ENCODE measurements at regions not wholly inside any gene's neighbourhood (a gene's known extent, or its start where the extent isn't known, plus 50 kb on each side); places are given as distances from the start of the nearest gene placed in this dataset.
A peak's percentile ranks its signal among the peaks of the same experiment; 100 is the strongest.

DNA sequence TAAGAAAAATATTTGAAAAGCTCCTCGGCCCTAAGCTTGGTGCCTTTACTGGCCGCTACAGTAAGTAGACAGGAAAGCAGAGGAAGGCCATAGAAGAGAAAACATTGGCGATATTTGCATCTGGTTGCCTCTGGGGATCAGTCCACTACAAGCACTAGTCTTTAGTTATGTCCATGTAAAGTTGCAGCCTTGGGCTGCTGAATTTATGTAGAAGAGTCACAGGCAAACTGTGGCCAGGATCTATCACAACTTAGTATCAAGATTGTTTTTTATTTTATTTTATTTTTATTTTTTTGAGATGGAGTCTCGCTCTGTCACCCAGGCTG lies 228.7 kb upstream of the CAMK1G start:
- no peak for DNase-seq

- DNase-seq = no peak
These were observed 228.1 kb upstream of the CAMK1G start for GRCh38 chr1:209355415-209355814.

GRCh38 chr1:209356976-209357377 lies 226.5 kb upstream of the CAMK1G start:
- no peak for DNase-seq

DNA sequence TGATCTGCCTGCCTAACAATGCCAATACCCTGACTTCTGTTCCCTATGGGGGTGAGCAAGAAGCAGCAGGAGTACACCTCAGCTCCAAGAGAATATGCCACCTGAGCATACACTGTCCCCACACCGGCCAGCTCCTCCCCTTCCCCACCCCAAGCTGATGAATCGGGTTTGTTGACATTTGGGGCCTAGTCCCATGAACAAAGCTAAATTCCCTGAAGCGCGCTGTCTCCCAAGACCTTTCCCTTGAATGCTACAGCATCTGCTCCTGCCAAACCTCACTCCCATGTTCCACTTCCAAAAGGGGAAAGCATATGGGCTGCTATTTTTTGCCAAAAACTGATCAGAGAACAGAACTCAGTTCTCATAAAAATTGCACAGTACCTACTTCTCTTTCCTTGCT lies 220.4 kb upstream of the CAMK1G start:
- DNase-seq = no peak

GRCh38 chr1:209364716-209365115 lies 218.8 kb upstream of the CAMK1G start:
- no peak for DNase-seq

DNA sequence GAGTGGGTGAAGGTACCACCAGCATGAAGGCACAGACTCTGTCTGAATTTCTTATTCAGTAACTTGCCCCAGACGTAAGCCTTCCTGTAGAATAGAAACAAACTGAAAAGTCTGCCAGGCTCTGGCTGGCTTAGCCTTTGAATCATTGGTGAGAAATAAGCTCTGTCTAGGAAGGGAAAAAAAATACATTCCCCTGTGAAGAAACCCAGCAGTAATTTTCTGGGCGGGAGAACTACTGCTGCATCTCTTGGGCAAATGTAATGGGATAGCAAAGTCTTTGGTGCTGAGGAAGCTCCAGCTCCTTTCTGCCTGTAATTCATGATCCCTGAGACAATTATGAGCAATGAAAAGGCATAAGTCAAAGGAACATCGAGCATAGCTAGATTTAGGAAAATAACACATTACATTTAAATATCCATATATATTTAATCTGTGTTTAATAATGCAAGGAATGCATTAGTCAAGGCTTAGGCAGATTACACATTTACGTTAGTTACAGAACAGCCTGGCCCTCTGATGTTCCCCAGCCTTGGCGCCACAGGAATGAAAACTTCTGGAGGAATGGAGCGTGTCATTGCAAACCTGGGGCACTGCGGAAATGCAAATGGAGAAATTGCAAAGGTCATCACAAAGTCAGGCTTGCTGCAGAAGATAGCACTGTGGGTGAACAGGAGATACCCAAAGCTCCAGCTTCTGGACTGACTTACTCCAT lies 216.3 kb upstream of the CAMK1G start:
- no peak for DNase-seq

DNA sequence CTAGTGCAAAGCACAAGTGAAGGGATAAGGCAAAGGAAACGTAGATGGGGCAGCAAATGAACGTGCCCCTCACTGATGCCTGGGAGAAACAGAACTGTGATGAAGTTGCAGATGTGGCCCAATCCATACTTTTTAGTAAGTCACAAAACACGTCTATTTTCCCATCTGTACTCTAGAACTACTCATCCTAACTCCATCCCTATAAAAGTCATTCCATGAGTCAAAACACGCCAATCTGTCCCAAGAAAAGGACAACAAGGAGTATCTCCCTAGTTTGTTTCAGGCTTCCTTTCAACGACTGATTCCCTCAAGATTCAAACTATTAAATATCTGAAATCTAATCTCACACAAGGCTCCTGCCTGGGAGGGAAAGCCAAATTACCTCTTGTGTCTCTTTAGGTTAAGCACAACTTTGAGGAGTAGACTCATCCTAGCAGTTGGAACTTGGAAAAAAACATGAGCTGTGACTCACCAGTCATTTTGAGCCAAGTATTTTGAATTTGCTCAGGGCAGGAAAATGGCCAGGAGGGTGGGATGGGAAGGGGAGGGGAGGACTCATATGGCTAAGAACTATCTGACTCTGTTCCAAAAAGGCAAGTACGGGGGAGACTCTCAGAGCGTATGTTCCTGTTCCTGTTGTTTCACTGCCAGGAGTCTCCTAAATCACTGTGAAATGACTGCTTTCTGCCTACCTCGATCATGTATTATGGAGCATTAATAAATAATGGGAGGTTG lies 214.5 kb upstream of the CAMK1G start:
- DNase-seq = peak; percentile 88

DNA sequence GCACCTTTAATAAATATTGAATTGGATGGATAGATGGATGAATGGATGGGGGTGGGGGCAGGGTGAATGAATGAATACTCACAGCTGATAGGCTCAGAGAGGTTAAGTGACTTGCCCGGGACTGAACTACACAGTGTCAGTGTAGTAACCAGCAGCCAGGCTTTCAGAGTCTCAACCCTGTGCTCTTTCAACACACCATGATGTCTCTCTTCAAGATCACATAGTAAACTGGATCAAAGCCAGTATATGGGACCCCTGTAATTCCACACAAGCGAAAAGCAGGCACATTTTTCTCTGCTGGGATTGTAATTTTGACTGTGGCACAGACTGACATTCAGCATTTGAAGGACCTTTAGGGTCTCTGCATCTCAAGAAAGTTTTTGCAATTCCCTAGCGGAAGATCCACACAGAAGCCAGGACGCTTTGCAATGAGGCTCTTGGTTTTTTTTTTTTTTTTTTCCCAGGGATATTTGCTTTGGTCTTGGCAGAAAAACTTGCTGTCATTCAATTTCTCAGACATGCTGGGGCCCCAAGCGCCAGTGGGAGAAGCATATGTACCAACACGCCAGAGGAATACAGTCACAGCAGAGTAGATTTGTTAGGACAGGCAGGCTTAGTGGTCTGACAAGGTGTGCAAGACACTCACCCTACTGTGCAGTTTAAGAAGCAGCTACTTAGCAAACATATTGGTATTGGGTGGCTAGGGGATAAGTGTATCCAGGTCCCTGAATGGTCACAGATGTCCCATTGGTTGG lies 213.1 kb upstream of the CAMK1G start:
- no peak for DNase-seq

DNA sequence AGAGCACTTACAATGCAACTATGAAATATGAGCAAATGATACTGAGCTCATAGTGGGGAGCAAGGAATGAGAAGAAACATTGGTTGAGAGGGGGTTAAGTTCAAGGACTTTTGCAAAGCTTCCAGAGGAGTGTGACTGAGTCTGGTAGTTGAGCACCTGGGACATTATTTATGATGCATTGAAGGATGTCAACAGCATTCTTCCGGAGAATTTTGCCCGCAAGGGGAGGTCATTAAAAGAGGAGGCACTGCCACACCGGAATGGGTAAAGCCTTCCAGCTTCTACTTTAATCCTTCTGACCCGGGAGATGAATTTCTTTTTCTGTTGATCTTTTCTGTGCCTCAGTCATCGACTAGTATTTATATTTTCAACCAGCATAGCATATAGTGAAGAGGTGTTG lies 208.4 kb upstream of the CAMK1G start:
- DNase-seq = no peak

DNA sequence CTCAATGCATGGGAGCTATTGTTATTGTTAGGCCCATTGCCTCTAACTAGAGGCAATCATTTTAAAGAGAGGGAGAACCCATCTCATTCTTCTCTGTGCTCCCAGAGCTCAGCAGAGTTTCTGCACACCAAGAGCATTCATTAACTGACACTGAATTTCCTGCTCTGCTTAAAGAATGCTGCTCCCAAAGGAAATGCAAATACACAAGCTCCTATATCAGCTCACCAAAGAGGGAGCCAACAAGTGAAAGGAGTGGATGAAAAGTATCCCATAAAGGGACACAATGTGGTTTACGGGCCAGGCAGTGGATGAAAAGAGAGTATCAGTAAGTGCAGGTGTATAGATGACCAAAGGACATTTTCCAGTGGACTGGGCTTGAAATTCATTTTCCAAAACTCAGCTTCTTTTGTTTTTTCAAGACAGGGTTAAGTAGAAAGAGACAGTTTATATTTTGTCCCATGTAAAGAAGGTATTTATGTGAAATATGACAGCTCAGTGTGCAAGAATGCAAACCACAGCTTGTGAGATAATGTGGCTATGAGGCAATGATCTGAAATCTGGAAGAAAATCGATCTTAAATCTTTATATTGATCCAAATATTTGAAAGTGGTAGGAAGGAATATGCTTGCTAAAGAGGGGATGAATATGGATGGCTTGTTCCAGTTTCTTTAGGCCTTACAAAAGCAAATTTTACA lies 207.7 kb upstream of the CAMK1G start:
- no peak for DNase-seq

GRCh38 chr1:209376774-209377173 lies 206.7 kb upstream of the CAMK1G start:
- DNase-seq = no peak

GRCh38 chr1:209377995-209378394 lies 205.5 kb upstream of the CAMK1G start:
- no peak for DNase-seq

DNA sequence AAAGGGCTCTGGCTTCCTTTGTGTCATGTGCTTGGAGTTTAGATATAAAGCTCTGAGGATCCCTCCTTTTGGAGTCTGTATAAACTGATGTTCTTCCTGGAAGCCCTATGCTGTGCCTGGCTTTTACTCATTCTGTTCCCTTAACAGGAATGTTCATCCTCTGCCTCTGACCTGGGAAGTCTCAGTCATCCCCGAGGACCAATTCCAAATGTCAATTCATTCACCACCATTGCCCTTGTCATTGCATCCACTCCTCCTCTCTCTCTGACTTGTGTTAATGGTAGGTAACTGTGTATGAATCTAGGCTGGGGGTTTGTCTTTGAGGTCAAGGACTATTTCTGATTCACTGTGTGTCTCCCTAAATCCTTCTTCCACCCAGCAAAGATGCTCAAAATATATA lies 204.2 kb upstream of the CAMK1G start:
- no peak for DNase-seq

GRCh38 chr1:209380420-209380819 lies 203.1 kb upstream of the CAMK1G start:
- DNase-seq = no peak

DNA sequence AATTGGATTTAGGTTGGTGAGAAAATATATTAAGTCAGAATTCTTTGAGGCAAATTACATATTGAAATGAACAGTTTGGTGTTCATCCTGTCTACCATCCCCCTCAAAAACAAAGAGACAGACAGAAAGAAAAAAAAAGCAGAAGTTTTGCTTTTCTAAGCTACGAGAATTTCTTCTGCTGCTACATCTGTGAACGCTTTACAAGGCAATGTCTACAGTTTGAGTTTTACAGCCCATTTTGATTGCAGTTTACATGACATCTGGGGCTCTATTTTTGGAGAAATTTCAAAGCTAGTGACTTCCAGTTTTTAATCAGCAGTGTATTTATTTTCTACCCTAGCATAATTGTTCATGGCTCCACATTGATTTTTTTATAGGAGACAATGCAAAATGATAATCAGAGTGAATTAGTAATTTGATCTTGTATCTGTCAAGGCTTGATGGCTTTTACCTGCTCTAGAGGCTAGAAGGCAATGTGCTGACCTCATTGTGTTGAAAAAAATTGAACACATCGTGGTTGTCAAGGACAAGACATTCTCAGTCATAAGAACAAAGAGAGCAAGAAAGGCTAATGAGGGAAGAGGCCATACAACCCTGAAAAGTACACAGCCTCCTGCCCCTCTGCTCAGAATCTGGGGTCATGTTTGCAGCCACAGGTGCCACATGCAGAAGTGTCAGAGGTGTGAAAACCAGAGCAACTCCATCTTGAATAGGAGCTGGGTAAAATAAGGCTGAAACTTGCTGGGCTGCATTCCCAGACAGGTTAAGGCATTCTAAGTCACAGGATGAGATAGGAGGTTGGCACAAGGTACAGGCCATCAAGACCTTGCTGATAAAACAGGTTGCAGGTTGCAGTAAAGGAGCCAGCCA lies 201.0 kb upstream of the CAMK1G start:
- no peak for DNase-seq

DNA sequence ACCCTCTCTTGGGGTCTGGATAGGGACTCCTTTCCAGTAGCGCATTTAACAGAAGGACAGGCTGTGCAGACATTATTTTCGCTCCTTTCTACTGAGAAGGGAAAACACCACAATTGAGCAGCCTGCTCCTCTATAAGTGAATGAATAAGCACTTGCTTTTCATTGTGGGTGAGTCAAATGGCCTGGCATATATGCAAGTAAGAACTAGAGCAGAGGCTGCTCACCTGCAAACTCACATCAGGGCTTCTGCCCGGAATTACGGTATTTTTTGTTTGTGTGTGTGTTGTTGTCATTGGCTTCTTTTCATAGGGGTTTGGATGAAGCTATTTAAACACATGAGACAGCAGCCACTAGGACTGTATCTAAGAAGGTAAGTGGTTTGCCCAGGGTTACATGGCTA lies 200.1 kb upstream of the CAMK1G start:
- DNase-seq = no peak

- no peak for DNase-seq
These were observed 199.4 kb upstream of the CAMK1G start for GRCh38 chr1:209383907-209384709.

GRCh38 chr1:209384710-209385550 lies 198.6 kb upstream of the CAMK1G start:
- no peak for DNase-seq

DNA sequence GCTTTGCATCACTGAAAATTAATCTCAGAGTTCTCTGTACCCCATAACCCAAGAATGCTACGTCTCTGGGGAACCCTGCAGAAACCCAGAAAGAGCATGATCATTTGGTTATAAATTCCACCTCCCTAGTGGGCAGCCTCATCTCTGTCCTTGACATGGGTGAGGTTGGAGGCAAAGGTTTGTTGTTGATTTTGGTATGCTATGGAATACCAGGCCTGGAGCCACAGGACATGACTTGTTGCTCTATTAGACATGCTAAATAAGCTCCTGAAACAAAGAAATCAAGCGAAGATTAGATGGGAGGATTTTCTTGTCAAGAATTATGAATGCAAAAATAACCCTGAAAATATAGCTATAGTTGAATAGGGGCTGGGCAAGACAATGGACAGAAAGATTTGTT lies 197.4 kb upstream of the CAMK1G start:
- DNase-seq = no peak

- DNase-seq = no peak
These were observed 196.1 kb upstream of the CAMK1G start for GRCh38 chr1:209387271-209387968.
